ENCODE measurements at regions not wholly inside any gene's neighbourhood (a gene's known extent, or its start where the extent isn't known, plus 50 kb on each side); places are given as distances from the start of the nearest gene placed in this dataset.

GRCh38 chr4:173461170-173461569 lies 62.3 kb upstream of the SCRG1 start:
- TF ChIP-seq, protein P1, sequence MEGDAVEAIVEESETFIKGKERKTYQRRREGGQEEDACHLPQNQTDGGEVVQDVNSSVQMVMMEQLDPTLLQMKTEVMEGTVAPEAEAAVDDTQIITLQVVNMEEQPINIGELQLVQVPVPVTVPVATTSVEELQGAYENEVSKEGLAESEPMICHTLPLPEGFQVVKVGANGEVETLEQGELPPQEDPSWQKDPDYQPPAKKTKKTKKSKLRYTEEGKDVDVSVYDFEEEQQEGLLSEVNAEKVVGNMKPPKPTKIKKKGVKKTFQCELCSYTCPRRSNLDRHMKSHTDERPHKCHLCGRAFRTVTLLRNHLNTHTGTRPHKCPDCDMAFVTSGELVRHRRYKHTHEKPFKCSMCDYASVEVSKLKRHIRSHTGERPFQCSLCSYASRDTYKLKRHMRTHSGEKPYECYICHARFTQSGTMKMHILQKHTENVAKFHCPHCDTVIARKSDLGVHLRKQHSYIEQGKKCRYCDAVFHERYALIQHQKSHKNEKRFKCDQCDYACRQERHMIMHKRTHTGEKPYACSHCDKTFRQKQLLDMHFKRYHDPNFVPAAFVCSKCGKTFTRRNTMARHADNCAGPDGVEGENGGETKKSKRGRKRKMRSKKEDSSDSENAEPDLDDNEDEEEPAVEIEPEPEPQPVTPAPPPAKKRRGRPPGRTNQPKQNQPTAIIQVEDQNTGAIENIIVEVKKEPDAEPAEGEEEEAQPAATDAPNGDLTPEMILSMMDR (IDR thresholded peaks at IDR 0.05) = no peak
- no peak for TF ChIP-seq POLR2A (IDR thresholded peaks at IDR 0.05)
- TF ChIP-seq POLR2AphosphoS5 (IDR thresholded peaks at IDR 0.05) = no peak
- no peak for TF ChIP-seq EP300 (IDR thresholded peaks at IDR 0.05)
